AG09309 (cell line): ENCODE measurements at regions not wholly inside any gene's neighbourhood (a gene's known extent, or its start where the extent isn't known, plus 50 kb on each side); places are given as distances from the start of the nearest gene placed in this dataset.

Experiments used
- DNase-seq: peaks from one replicate; pipeline ENCODE4 v3.0.0-alpha.2; 2010; ENCODE audit warnings: low read depth
- H3K4me3 ChIP-seq: 2 replicates; pipeline ENCODE4 v1.5.1; 2011; ENCODE audit warnings: mild to moderate bottlenecking, low read depth, low read length, moderate library complexity; ENCODE audit not compliant: control insufficient read depth
- CTCF ChIP-seq: IDR thresholded peaks from 2 replicates; pipeline ENCODE4 v1.5.1; 2011; ENCODE audit warnings: mild to moderate bottlenecking, low read depth, low read length, inconsistent platforms; ENCODE audit not compliant: insufficient read depth, control insufficient read depth; ENCODE audit errors: missing control alignments

- no peak overlapping the region for H3K4me3 ChIP-seq
- DNase-seq: no peak
- no peak for TF ChIP-seq CTCF
Observed at GRCh38 chr6:40106840-40107239, 172.6 kb upstream of the MOCS1 start.

GRCh38 chr6:40098774-40099173 lies 164.5 kb upstream of the MOCS1 start:
- H3K4me3 ChIP-seq: no peak overlapping the region
- no peak for DNase-seq
- TF ChIP-seq CTCF: no peak

GRCh38 chr6:40097590-40097989 lies 163.3 kb upstream of the MOCS1 start:
- H3K4me3 ChIP-seq: no peak overlapping the region
- TF ChIP-seq CTCF: no peak
- DNase-seq: no peak

- DNase-seq: no peak
- no peak for TF ChIP-seq CTCF
- no peak overlapping the region for H3K4me3 ChIP-seq
Observed at GRCh38 chr6:40083141-40083920, 149.1 kb upstream of the MOCS1 start.

GRCh38 chr6:40082278-40083043 lies 148.2 kb upstream of the MOCS1 start:
- no peak for DNase-seq

GRCh38 chr6:40077736-40078135 lies 143.5 kb upstream of the MOCS1 start:
- no peak for DNase-seq
- no peak for TF ChIP-seq CTCF
- H3K4me3 ChIP-seq: no peak overlapping the region

More at GRCh38 chr6:40082278-40083043, 148.2 kb upstream of the MOCS1 start:
- no peak for TF ChIP-seq CTCF
- H3K4me3 ChIP-seq: no peak overlapping the region
